IPS-NIHi7 (cell line): ENCODE measurements at regions not wholly inside any gene's neighbourhood (a gene's known extent, or its start where the extent isn't known, plus 50 kb on each side); places are given as distances from the start of the nearest gene placed in this dataset.

Experiments
- DNase-seq: peaks from one replicate; pipeline ENCODE4 v3.0.0; 2012; ENCODE audit warnings: mixed read lengths; ENCODE audit errors: extremely low spot score

DNA sequence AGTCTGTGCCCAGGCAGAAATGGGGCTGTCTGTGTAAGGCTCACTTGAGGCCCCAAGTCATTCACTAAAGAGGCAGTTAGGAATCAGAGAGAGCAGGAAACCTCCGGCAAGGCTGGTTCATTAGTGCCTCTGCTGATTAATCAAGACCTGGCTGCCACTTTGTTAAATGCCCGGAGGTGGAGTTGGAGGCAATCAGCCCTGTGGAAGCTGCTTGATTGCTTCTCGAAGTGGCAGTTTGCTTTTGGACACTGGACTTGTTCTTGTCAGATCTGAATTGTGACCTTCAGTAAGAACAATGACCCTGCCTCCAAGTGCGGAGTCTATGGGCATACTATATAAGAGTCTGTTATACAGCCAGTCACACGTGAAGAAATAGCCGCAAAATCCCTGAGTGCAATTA, 183.9 kb upstream of the LINC00305 start:
- DNase-seq = no peak

DNA sequence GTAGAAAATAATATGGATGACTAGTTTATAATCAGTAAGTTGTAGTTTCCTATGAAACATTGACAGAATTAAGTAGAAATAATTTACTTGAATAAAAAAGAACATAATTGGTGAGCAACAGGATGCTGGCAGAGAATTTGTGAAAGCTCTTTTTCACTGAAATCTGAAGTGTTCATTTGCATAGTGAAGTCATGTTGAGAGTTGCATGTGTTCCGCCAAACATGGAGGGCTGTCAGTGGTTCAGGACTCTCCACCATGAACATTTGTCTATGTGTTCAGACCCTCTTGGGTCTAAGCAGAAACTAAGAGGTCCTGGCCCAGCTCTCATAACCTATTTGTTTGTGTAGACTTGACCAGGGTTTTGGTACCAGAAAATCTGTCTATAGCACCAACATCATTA, 182.5 kb upstream of the LINC00305 start:
- DNase-seq = no peak

DNA sequence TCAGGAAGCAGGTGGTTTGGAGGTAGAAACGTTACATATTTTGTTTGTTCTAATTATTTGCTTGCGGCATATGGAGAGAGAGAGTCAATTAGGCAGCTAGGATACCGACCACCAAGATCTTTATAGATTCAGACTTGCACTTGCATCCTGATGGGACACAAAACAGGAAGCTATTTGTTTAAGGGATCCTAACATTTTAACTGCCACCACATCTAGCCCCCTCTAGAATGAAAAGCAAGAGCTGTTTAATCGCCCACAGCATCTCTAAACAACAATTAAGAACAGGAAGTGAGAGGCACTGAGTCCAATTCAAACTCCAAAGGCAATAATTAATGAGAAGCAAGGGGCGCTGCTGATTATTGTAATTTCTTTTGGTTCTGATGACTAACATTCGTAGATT, 182.0 kb upstream of the LINC00305 start:
- DNase-seq = no peak

DNA sequence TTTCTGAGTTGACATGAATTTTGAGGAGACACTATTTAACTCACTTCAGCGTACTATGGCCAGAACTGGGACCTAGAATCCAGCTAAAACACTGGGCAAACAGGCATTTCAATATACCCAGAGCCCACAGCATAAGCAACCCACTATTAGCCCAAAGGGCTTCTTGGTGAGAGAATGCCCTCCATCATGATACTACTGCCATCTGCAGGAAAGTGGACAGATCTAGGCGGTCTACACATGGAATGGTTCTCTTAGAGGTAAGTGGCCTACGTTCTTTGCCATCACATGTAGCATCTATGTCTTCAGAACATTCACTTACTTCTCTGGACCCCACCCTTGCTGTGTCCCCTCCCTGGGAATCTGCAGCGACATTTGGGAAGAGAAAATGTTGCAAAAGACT, 181.3 kb upstream of the LINC00305 start:
- peak; percentile 60 for DNase-seq

DNA sequence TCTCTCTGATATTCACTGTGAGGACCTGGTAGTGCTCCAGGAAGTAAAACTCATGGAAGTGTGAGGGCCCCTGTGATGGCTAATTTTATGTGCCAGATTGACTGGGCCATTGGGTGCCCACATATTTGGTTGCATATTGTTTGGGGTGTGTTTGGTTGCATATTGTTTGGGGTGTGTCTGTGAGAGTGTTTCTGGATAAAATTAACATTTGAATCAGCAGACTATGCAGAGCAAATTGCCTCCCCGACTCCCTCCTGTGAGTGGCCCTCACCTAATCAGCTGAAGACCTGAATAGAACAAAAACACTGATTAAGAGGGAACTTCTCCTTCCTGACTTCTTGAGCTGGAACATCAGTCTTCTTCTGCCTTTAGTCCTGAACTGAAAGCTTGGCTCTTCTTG, 173.3 kb upstream of the LINC00305 start:
- no peak for DNase-seq

- DNase-seq = no peak
Measured at GRCh38 chr18:64318547-64318946, 169.7 kb upstream of the LINC00305 start.

GRCh38 chr18:64311859-64312258, 163.0 kb upstream of the LINC00305 start:
- no peak for DNase-seq

DNA sequence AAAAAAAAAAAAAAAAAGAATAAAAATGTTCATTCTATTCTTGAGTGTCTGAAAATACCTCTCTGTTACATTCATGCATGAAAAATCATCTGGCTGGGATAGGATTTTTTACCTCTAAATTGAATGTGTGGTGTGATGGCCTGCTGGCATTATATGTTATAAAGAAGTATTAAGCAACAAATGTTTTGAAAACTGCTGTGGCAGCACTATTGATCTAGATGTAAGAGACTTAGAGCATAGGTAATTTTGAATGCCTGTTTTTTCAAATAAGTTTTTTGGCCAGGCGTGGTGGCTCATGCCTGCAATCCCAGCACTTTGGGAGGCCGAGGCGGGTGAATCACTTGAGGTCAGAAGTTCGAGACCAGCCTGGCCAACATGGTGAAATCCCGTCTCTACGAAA, 147.0 kb upstream of the LINC00305 start:
- DNase-seq = no peak

- DNase-seq = no peak
Measured at GRCh38 chr18:64294967-64295366, 146.1 kb upstream of the LINC00305 start.

DNA sequence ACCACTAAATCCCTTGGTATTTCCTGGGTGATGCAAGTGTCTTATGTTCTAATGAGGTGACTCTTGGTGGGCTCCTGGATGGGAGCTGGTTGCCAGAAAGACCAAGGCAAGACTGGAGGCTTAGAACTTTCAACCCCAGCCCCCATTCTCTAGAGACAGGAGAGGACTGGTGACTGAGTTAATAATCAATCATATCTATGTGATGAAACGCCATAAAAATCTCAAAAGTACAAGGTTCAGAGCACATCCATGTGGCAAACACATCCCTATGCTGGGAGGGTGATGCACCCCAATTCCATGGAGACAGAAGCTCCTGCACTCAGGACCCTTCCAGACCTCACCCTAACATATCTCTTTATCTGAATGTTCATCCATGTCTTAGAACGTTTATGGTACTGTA, 139.5 kb upstream of the LINC00305 start:
- no peak for DNase-seq

DNA sequence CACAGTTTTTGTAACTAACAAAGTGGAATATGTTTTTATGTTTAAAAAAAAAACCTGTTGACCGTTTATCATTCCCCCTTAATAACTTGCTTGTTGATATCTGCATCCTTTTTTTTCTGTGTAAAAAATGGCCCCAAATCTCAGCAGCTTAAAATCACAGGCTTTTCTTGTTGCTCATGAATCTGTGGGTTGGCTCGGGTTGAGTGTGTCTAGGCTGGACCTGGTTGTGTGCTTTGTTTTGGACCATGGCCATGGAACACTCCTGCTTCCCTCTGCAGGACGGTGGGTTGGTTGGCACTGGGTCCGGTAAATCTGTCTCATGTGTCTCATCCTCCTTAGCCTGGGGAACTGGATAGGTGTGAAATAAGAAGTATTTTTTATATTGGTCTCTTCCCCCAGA, 139.0 kb upstream of the LINC00305 start:
- DNase-seq = no peak

GRCh38 chr18:64283059-64283458, 134.2 kb upstream of the LINC00305 start:
- DNase-seq = no peak

- no peak for DNase-seq
Measured at GRCh38 chr18:64278026-64278425, 129.1 kb upstream of the LINC00305 start.

GRCh38 chr18:64276311-64277090, 127.6 kb upstream of the LINC00305 start:
- DNase-seq = no peak

DNA sequence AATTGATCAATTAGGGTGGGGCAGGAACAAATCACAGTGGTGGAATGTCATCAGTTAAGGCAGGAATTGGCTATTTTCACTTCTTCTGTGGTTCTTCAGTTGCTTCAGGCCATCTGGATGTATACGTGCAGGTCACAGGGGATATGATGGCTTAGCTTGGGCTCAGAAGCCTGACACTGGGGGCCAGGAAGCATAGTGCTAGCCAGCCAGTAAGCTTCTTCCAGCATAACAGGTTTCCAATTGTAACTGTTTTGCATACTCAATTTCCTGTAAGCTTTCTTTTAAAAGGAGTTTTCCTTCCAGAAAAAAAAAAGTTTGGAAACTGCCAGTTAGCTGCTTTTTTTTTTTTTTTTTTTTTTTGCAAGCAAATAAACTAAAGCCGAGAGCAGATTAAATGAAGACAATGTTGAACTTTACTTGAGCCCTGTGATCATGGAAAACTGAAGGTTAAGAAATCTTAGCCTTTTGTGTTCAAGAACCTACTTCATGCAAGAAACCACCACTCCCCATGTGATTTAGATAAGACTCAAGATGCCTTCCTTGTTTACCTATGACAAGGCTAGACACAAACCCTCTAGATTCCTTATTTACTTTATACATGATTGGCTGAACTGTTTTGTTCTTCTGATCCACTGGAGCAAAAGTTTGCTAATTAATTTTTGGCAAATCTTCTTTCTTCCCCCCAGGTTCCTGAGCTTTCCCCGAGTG, 126.9 kb upstream of the LINC00305 start:
- no peak for DNase-seq

DNA sequence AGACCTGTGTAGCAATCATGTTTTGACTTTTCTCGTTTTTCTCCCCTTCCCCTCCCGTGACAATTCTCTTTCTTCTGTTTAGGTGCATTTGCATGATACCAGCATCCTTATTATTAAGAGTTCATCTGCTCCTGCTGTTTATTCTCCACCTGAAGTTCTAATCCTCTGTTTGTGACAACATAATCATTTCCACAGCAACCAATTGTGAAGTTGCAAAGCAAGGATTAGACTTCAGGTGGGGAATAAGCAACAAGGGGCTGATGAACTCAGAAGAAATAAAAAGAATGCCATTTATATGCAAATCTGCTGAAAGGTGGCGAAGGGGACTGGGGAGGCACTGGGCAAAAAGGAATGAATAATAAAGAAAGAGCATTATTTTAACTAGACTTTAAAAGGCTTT, 124.8 kb upstream of the LINC00305 start:
- peak; percentile 38 for DNase-seq

GRCh38 chr18:64271975-64272659, 123.2 kb upstream of the LINC00305 start:
- DNase-seq = no peak

DNA sequence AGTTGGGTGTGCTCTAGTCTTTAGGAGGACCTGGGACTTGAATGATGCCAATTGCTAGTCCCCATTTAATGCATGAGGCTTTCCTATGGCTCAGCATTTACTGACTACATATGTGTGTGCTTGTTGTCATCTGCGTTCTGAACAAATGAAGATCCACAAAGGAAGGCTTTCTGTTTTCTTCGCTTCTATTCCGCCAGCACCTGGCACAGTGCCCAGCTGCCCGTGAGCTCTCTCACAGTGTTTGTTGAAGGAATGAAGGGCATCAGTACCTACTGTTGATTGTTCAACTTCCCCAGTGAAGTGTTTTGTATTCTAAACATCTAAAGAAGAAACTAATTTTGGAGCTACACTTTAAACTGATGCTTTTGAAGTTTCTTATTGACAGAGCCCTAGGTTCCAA, 122.4 kb upstream of the LINC00305 start:
- no peak for DNase-seq

DNA sequence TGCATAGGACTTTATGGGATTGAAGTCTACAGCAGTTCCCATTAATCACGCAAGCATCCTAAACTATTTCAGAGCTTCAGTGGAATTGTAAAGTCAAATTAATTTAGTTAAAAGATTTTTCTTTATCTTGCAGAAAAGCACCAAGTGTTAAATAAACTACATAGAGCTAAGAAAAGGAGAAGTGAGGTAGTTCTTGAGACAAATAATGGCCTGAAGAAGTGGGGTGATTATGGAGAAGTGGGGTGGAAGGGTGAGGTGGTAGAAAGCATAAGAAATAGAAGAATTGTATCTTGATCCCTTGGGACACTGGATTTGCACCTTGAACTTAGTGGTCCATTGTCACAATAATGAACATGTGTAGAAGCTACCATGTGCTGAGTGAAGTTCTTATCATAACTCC, 121.7 kb upstream of the LINC00305 start:
- DNase-seq = no peak

- DNase-seq = no peak
Measured at GRCh38 chr18:64270121-64270520, 121.2 kb upstream of the LINC00305 start.

GRCh38 chr18:64264171-64264570, 115.3 kb upstream of the LINC00305 start:
- DNase-seq = no peak

DNA sequence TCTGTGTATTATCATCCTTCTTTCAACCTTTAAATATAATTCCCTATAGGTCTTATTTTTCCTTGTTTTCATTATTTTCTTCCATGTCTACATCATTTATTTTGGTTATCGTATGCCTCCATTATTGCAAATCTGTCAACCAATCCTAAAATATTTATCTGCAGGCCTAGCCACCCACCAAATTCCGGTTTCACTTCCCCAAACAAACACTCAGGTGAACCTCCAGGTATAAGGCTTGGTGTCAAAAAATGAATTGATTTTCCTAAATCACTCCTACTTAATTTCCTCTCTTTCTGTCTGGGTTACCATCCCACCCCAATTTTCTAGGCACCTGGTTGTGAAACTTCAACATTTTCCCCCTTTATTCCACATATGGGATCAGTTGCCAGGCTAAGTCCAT, 111.9 kb upstream of the LINC00305 start:
- DNase-seq = no peak

DNA sequence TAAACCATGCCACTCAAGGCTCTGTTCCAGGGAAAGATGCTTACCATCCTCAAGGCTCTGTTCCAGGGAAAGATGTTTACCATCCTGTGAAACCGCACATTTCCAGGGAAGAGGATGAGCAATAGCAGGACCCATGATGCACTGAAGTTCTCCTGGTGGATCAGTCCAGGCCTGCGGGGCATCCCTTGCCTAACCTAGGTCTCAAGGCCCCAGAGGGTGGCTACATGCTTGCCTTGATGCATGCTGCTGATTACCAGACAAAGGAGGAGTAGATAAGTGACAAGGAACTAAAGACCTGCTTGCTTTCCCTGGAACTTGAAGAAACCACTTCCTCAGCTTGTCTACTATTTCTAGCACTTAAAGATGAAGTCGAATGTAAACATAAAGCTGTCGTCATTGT, 111.0 kb upstream of the LINC00305 start:
- DNase-seq = no peak
